GM20000 (cell line): ENCODE measurements at regions not wholly inside any gene's neighbourhood (a gene's known extent, or its start where the extent isn't known, plus 50 kb on each side); places are given as distances from the start of the nearest gene placed in this dataset.

Experiments
- DNase-seq: peaks from one replicate; pipeline ENCODE4 v3.0.0; 2012; ENCODE audit warnings: low spot score
- CTCF ChIP-seq: IDR thresholded peaks from 2 replicates; pipeline ENCODE4 v1.5.1; 2012; ENCODE audit warnings: mild to moderate bottlenecking, control low read depth; ENCODE audit errors: extremely low read depth, missing control alignments

GRCh38 chr3:127139601-127140500 is 53.1 kb upstream of the PRR23E start:
- no peak for TF ChIP-seq CTCF
- no peak for DNase-seq

GRCh38 chr3:127140501-127141460 is 52.1 kb upstream of the PRR23E start:
- no peak for DNase-seq
- TF ChIP-seq CTCF = no peak

- no peak for TF ChIP-seq CTCF
- no peak for DNase-seq
Measured at GRCh38 chr3:127141921-127142730, 50.8 kb upstream of the PRR23E start.
